Activated CD8-positive, alpha-beta T cell treated with anti-CD3 and anti-CD28 coated beads for 36 hours (primary cell): ENCODE measurements at regions not wholly inside any gene's neighbourhood (a gene's known extent, or its start where the extent isn't known, plus 50 kb on each side); places are given as distances from the start of the nearest gene placed in this dataset.

ENCODE experiments used
- ATAC-seq: fragments of 200-7000 bp; cut with Tn5 transposase; one replicate; pipeline ENCODE4 v1.10.0; 2021; ENCODE audit warnings: mild to moderate bottlenecking, moderate library complexity
- CTCF ChIA-PET: fragments of 350-600 bp; sonication (Branson Sonifier 250); formaldehyde crosslinking; loops from one replicate; lab custom pipeline; 2021; ENCODE audit warnings: antibody characterized with exemption; lab: Charles Lee
- POLR2A ChIA-PET: fragments of 350-600 bp; sonication (Branson Sonifier 250); formaldehyde crosslinking; loops from one replicate; lab custom pipeline; 2021; ENCODE audit warnings: antibody characterized with exemption; lab: Charles Lee
- DNase-seq: peaks from one replicate; pipeline ENCODE4 v3.0.0-alpha.2; 2020
- H3K27ac Mint-ChIP-seq: one replicate; pipeline ENCODE4 v1.8.0; 2021; ENCODE audit warnings: mild to moderate bottlenecking, mixed read lengths
- H3K27me3 Mint-ChIP-seq: one replicate; pipeline ENCODE4 v1.8.0; 2021; ENCODE audit warnings: mixed read lengths
- H3K36me3 Mint-ChIP-seq: one replicate; pipeline ENCODE4 v1.8.0; 2021; ENCODE audit warnings: low read depth, mixed read lengths
- H3K4me1 Mint-ChIP-seq: one replicate; pipeline ENCODE4 v1.8.0; 2021; ENCODE audit warnings: low read depth, mixed read lengths
- H3K4me3 Mint-ChIP-seq: one replicate; pipeline ENCODE4 v1.8.0; 2021; ENCODE audit warnings: mild to moderate bottlenecking, moderate library complexity, mixed read lengths
- H3K9me3 Mint-ChIP-seq: one replicate; pipeline ENCODE4 v1.8.0; 2021; ENCODE audit warnings: mixed read lengths
- CTCF ChIP-seq: fragments of 200-600 bp; IDR thresholded peaks from one replicate; pipeline ENCODE4 v1.8.0; 2022; ENCODE audit warnings: antibody characterized with exemption, mild to moderate bottlenecking
- intact Hi-C: fragments of 100-400 bp; cut with micrococcal nuclease; formaldehyde crosslinking; loops from one replicate; pipeline ENCODE4 v1.10.0; 2022

- Mint-ChIP-seq H3K36me3 (no peaks in the 10 kb centered on the region), H3K27ac (no peak overlapping the region), H3K4me1 (no peaks in the 10 kb centered on the region), H3K27me3 (no peaks in the 10 kb centered on the region), H3K9me3 (no peaks in the 10 kb centered on the region), H3K4me3 (no peak overlapping the region)
- POLR2A ChIA-PET = no interaction called here
- DNase-seq = no peak
- CTCF ChIA-PET = no interaction called here
- intact Hi-C loops = no loop called here
- ATAC-seq = no peak
- no peak for TF ChIP-seq CTCF
Measured at GRCh38 chr10:43752682-43753081, 104.0 kb upstream of the ZNF32 start.

- ChIA-PET POLR2A (no interaction called here), CTCF (no interaction called here)
- DNase-seq = no peak
- H3K9me3 Mint-ChIP-seq = no peaks in the 10 kb centered on the region
- intact Hi-C loops = no loop called here
- no peak for ATAC-seq
- no peaks in the 10 kb centered on the region for H3K36me3 Mint-ChIP-seq
- no peak overlapping the region for H3K4me3 Mint-ChIP-seq
- no peaks in the 10 kb centered on the region for H3K4me1 Mint-ChIP-seq
- no peak overlapping the region for H3K27ac Mint-ChIP-seq
- no peak for TF ChIP-seq CTCF
- H3K27me3 Mint-ChIP-seq = no peaks in the 10 kb centered on the region
Measured at GRCh38 chr10:43751646-43752045, 103.0 kb upstream of the ZNF32 start.

GRCh38 chr10:43749940-43750552 lies 101.4 kb upstream of the ZNF32 start:
- Mint-ChIP-seq H3K27me3 (no peaks in the 10 kb centered on the region), H3K9me3 (no peaks in the 10 kb centered on the region)
- CTCF ChIA-PET = no interaction called here

GRCh38 chr10:43749145-43749576 lies 100.5 kb upstream of the ZNF32 start:
- DNase-seq (no peak), ATAC-seq (no peak)
- Mint-ChIP-seq H3K36me3 (no peaks in the 10 kb centered on the region), H3K27ac (no peak overlapping the region), H3K4me3 (no peak overlapping the region), H3K9me3 (no peaks in the 10 kb centered on the region), H3K27me3 (no peaks in the 10 kb centered on the region), H3K4me1 (no peaks in the 10 kb centered on the region)
- CTCF ChIA-PET = no interaction called here
- POLR2A ChIA-PET = no interaction called here
- TF ChIP-seq CTCF = no peak
- intact Hi-C loops = no loop called here

More at GRCh38 chr10:43749940-43750552, 101.4 kb upstream of the ZNF32 start:
- Mint-ChIP-seq H3K36me3 (no peaks in the 10 kb centered on the region), H3K4me1 (no peaks in the 10 kb centered on the region), H3K27ac (no peak overlapping the region), H3K4me3 (no peak overlapping the region)
- POLR2A ChIA-PET = no interaction called here
- TF ChIP-seq CTCF = no peak
- DNase-seq (no peak), ATAC-seq (no peak)
- intact Hi-C loops = no loop called here

GRCh38 chr10:43748560-43748959 lies 99.9 kb upstream of the ZNF32 start:
- DNase-seq (no peak), ATAC-seq (no peak)
- TF ChIP-seq CTCF = no peak
- POLR2A ChIA-PET = no interaction called here
- H3K27me3 Mint-ChIP-seq = no peaks in the 10 kb centered on the region
- no peaks in the 10 kb centered on the region for H3K4me1 Mint-ChIP-seq
- no peaks in the 10 kb centered on the region for H3K36me3 Mint-ChIP-seq
- CTCF ChIA-PET = no interaction called here
- intact Hi-C loops = no loop called here
- H3K27ac Mint-ChIP-seq = no peak overlapping the region
- H3K9me3 Mint-ChIP-seq = no peaks in the 10 kb centered on the region
- H3K4me3 Mint-ChIP-seq = no peak overlapping the region
